ENCODE measurements at regions not wholly inside any gene's neighbourhood (a gene's known extent, or its start where the extent isn't known, plus 50 kb on each side); places are given as distances from the start of the nearest gene placed in this dataset.

- no peak for DNase-seq (ENCODE audit: low read depth in 2 of 3, low spot score in 2 of 3)
Observed at GRCh38 chr6:14724549-14724948, 521.3 kb upstream of the JARID2 start.

GRCh38 chr6:14726816-14727493 is 518.9 kb upstream of the JARID2 start:
- no peak for DNase-seq (ENCODE audit: low read depth in 2 of 3, low spot score in 2 of 3)

GRCh38 chr6:14727494-14728395 is 518.1 kb upstream of the JARID2 start:
- DNase-seq (ENCODE audit: low read depth in 2 of 3, low spot score in 2 of 3): no peak

GRCh38 chr6:14728396-14729024 is 517.4 kb upstream of the JARID2 start:
- no peak for DNase-seq (ENCODE audit: low read depth in 2 of 3, low spot score in 2 of 3)

- DNase-seq (ENCODE audit: low read depth in 2 of 3, low spot score in 2 of 3): no peak
Observed at GRCh38 chr6:14729129-14729871, 516.6 kb upstream of the JARID2 start.

- DNase-seq (ENCODE audit: low read depth in 2 of 3, low spot score in 2 of 3): no peak
Observed at GRCh38 chr6:14730654-14731053, 515.2 kb upstream of the JARID2 start.

- DNase-seq (ENCODE audit: low read depth in 2 of 3, low spot score in 2 of 3): no peak
Observed at GRCh38 chr6:14731611-14732010, 514.3 kb upstream of the JARID2 start.

- DNase-seq (ENCODE audit: low read depth in 2 of 3, low spot score in 2 of 3): no peak
Observed at GRCh38 chr6:14732226-14732843, 513.5 kb upstream of the JARID2 start.

- no peak for DNase-seq (ENCODE audit: low read depth in 2 of 3, low spot score in 2 of 3)
Observed at GRCh38 chr6:14732844-14733757, 512.8 kb upstream of the JARID2 start.

- DNase-seq (ENCODE audit: low read depth in 2 of 3, low spot score in 2 of 3): no peak
Observed at GRCh38 chr6:14734052-14734415, 511.8 kb upstream of the JARID2 start.

GRCh38 chr6:14734416-14735340 is 511.2 kb upstream of the JARID2 start:
- no peak for DNase-seq (ENCODE audit: low read depth in 2 of 3, low spot score in 2 of 3)

- no peak for DNase-seq (ENCODE audit: low read depth in 2 of 3, low spot score in 2 of 3)
Observed at GRCh38 chr6:14735956-14736486, 509.8 kb upstream of the JARID2 start.

- no peak for DNase-seq (ENCODE audit: low read depth in 2 of 3, low spot score in 2 of 3)
Observed at GRCh38 chr6:14736554-14736953, 509.3 kb upstream of the JARID2 start.

- DNase-seq (ENCODE audit: low read depth in 2 of 3, low spot score in 2 of 3): no peak
Observed at GRCh38 chr6:14738497-14738896, 507.4 kb upstream of the JARID2 start.

- DNase-seq (ENCODE audit: low read depth in 2 of 3, low spot score in 2 of 3): no peak
Observed at GRCh38 chr6:14738933-14739332, 506.9 kb upstream of the JARID2 start.

GRCh38 chr6:14739827-14740226 is 506.0 kb upstream of the JARID2 start:
- DNase-seq (ENCODE audit: low read depth in 2 of 3, low spot score in 2 of 3): no peak

GRCh38 chr6:14742171-14742570 is 503.7 kb upstream of the JARID2 start:
- DNase-seq (ENCODE audit: low read depth in 2 of 3, low spot score in 2 of 3): no peak

- DNase-seq (ENCODE audit: low read depth in 2 of 3, low spot score in 2 of 3): no peak
Observed at GRCh38 chr6:14742680-14743079, 503.2 kb upstream of the JARID2 start.

GRCh38 chr6:14743144-14743473 is 502.8 kb upstream of the JARID2 start:
- no peak for DNase-seq (ENCODE audit: low read depth in 2 of 3, low spot score in 2 of 3)
